Suppressor macrophage treated with lipopolysaccharide for 1 hour (primary cell): ENCODE measurements at regions not wholly inside any gene's neighbourhood (a gene's known extent, or its start where the extent isn't known, plus 50 kb on each side); places are given as distances from the start of the nearest gene placed in this dataset.
"Not testable (repeated sequence)": the region's sequence is repeated elsewhere in the genome, so short reads cannot be mapped to it uniquely, and the experiment has no call there.

Experiments used
- DNase-seq, 3 donors: peaks; one replicate each; pipeline ENCODE4 v3.0.0-alpha.2; 2020 to 2022

DNA sequence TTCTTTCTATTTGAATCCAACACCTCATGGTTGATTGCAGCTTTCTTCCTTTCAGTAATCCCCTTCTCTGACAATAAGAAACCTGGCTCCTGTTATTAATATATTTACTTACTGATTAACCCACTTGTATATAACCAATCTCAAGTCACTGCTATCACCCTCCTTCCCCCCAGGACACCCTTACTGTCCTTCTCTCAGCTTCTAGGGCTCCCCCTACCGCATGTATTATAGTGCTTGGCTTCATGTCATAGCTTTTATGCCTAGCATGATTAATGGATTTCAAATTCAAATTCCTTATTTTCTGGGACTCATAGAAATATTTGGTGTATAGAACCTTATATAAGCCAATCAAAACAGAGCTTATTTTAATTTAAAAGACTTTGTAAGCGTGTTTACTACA lies 75.7 kb upstream of the BNIP2 start:
- DNase-seq = no peak

DNA sequence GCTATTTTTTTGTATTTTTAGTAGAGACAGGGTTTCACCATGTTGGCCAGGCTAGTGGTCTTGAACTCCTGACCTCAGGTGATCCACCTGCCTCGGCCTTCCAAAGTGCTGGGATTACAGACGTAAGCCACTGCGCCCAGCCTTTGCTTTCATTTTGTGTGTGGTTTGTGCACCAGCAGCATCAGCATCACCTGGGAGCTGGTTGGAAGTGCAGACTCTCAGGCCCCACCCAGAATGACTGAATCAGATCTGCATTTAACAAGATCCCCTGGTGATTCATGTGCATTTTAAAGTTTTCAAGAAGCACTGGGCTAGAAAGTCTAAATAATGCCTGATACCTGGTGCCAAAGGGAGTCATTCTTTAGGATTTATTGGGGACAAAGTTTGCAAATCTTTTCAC lies 73.4 kb upstream of the BNIP2 start:
- DNase-seq = no peak

- not testable (repeated sequence) for DNase-seq
These were observed 71.1 kb upstream of the BNIP2 start for GRCh38 chr15:59760256-59760655.

DNA sequence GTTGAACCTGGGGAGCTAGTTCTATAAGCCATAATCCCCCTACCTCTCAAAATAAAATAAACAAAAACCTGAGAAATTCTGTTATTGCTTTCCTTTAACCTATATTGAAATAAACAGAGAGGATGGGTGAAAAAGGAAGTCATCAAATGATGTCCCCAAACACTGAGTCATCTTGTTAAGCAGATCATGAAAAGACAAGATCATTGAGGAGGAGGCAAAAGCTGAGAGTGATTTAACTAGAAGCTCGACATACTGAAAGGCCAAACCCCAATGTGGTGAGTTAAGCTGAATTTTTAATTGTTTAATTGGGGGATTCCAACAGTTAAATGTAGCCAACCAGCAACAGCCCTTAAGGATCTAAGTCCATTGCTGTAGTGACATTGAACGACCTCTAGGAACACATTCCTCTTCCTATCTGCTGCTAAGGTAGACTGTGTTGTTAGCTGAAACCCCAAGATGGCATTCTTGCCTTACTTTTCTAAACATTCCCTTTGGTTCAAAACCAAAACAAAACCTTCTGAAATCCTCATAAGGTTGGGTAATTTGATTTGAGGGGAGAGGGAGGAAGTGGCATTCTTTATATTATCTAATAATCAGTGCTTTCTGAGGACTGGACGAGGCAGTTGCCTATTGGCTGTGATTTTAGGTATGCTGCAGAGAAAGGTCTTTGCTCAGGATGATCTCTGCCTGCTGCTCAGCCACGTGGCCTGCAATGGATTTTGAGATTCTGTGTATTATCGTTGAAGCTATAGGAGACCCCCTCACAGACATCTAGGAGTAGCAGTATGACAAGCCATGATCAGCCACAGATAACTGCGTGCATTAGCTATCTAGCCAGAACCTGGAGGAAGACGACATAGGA lies 62.7 kb upstream of the BNIP2 start:
- DNase-seq = no peak

DNA sequence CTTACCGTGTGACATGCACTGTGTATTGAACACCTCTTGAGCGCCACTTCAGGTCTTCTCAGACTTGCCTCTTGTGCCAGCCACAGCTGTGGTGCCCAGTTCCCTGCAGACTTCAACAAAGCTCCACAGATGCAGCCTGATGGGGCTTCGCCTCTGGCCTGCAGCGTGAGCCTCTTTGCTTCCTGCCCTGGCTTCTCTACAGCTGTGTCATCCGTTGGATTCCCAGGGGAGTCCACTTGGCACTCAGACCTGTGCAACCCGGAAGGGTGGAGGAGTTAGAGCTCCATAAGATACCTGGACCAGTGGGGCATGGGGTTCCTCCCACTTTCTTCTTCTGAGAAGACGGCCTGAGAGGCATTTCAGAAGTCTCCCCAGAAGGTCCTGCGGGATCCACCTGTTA lies 57.7 kb upstream of the BNIP2 start:
- no peak for DNase-seq

GRCh38 chr15:59741274-59741906 lies 52.3 kb upstream of the BNIP2 start:
- peak; percentile 12 to 19 (median 14) for DNase-seq

DNA sequence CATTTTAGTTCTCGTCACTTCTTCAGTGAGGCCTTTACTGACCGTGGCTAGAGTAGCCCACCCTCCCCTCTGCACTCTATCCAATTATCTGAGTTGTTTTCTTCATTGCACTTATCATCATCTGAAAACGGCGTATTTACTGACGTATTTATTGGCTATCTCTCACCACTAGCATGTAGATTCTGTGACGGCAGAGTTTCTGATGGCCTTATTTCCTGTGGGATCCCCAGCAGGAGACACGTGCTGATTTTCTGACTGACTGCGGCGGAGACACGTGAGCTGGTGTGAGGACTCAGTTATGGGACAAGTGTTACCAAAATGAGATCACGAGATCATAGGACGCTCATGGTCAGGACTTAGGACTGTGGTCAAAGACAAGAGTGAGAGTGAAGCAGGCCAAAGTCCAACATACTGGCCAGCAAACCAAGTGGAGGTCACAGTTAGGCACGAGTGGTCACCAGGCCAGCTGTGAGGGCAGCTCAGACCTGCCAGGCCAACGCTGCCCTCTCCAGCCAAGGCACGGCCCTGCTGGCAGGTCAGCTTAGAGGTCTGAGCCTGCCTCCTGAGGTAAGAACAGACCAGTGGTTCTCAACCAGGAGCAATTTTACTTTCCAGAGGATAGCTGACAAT lies 50.6 kb upstream of the BNIP2 start:
- no peak for DNase-seq
